ENCODE measurements at regions not wholly inside any gene's neighbourhood (a gene's known extent, or its start where the extent isn't known, plus 50 kb on each side); places are given as distances from the start of the nearest gene placed in this dataset.

DNA sequence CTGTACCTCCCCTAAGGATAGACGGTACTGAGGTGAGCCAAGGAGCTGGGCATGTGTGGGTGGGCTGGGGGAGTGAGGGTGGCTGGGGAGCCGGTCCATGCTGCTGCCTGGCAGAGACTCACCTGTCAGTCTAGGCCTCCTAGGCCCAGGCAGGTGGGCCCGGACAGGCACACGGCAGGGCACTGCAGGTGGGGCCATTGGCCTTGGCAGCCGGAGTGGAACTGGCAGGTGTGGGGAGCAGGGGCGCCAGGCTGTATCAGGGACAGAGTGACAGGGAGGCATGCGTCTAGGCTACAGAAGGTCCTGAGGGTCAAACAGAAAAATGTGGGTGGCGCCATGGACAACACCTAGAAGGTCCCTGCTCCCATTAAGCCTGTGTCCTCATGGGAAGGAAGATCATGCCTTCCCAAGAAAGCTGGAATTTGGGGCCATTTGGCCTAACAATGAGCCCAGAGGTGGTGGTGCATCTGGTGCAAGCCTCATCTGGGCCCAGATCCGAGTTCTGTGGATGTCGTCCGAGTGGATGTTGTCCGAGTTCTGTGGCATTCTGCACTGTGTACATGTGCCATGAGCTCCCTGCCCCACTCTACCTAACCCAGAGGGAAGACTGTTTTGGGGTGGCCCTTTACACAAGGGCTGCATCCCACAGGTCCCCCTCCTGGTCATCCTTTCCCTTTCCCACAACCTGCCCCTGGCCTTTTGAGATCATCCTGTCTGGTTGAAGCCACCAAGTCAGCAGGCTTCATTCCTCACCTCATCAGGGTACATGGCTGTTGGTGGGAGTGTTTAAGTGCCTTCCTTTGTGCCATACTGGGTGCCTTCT, 249.7 kb downstream of the GLI2 start:
- TF ChIP-seq, protein P1, sequence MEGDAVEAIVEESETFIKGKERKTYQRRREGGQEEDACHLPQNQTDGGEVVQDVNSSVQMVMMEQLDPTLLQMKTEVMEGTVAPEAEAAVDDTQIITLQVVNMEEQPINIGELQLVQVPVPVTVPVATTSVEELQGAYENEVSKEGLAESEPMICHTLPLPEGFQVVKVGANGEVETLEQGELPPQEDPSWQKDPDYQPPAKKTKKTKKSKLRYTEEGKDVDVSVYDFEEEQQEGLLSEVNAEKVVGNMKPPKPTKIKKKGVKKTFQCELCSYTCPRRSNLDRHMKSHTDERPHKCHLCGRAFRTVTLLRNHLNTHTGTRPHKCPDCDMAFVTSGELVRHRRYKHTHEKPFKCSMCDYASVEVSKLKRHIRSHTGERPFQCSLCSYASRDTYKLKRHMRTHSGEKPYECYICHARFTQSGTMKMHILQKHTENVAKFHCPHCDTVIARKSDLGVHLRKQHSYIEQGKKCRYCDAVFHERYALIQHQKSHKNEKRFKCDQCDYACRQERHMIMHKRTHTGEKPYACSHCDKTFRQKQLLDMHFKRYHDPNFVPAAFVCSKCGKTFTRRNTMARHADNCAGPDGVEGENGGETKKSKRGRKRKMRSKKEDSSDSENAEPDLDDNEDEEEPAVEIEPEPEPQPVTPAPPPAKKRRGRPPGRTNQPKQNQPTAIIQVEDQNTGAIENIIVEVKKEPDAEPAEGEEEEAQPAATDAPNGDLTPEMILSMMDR (IDR thresholded peaks at IDR 0.05): no peak
- no peak for TF ChIP-seq EP300 (IDR thresholded peaks at IDR 0.05)

Measured in upper lobe of left lung (tissue), 4 donors.